Muscle layer of duodenum (tissue), 2 donors: ENCODE measurements at regions not wholly inside any gene's neighbourhood (a gene's known extent, or its start where the extent isn't known, plus 50 kb on each side); places are given as distances from the start of the nearest gene placed in this dataset.

Experiments used
- H3K27ac ChIP-seq: one replicate; pipeline ENCODE4 v1.7.0; 2013; ENCODE audit warnings: mild to moderate bottlenecking, low read length
- H3K27me3 ChIP-seq: one replicate; pipeline ENCODE4 v1.7.0; 2013; ENCODE audit warnings: low read depth, mild to moderate bottlenecking, control low read depth, low read length
- H3K36me3 ChIP-seq, 2 donors: one replicate each; pipeline ENCODE4 v1.7.0; 2013; ENCODE audit warnings: low read length in 2 of 2, control low read depth in 1 of 2, mild to moderate bottlenecking in 1 of 2; ENCODE audit not compliant: insufficient read depth in 2 of 2, control insufficient read depth in 1 of 2
- H3K4me1 ChIP-seq, 2 donors: one replicate each; pipeline ENCODE4 v1.7.0; 2013; ENCODE audit warnings: low read length in 2 of 2, mild to moderate bottlenecking in 2 of 2, control low read depth in 1 of 2, moderate library complexity in 1 of 2; ENCODE audit not compliant: insufficient read depth in 2 of 2, control insufficient read depth in 1 of 2
- H3K4me3 ChIP-seq, 2 donors: one replicate each; pipeline ENCODE4 v1.7.0; 2013; ENCODE audit warnings: low read length in 2 of 2, low read depth in 1 of 2, mild to moderate bottlenecking in 1 of 2
- H3K9me3 ChIP-seq, 2 donors: one replicate each; pipeline ENCODE4 v1.7.0; 2013; ENCODE audit warnings: low read length in 2 of 2, control low read depth in 1 of 2, mild to moderate bottlenecking in 1 of 2; ENCODE audit not compliant: control insufficient read depth in 1 of 2
- donor health status: healthy.

- Histone ChIP-seq H3K36me3 (no peaks in the 10 kb centered on the region), H3K27ac (no peak overlapping the region), H3K4me3 (no peak overlapping the region)
These were observed 209.3 kb upstream of the CST7 start for GRCh38 chr20:24739746-24740145.

GRCh38 chr20:24741493-24742072 lies 207.5 kb upstream of the CST7 start:
- H3K4me3 ChIP-seq, result no peak overlapping the region
- no peaks in the 10 kb centered on the region for H3K36me3 ChIP-seq
- H3K27ac ChIP-seq, result no peak overlapping the region
- H3K4me1 ChIP-seq, result peaks cover 0 to 13% of the 10 kb centered on the region in 2 donors
- no peaks in the 10 kb centered on the region for H3K27me3 ChIP-seq
- no peaks in the 10 kb centered on the region for H3K9me3 ChIP-seq

More at GRCh38 chr20:24739746-24740145, 209.3 kb upstream of the CST7 start:
- Histone ChIP-seq H3K9me3 (no peaks in the 10 kb centered on the region), H3K27me3 (no peaks in the 10 kb centered on the region), H3K4me1 (peaks cover 0 to 26% of the 10 kb centered on the region in 2 donors)

- Histone ChIP-seq H3K9me3 (no peaks in the 10 kb centered on the region), H3K4me3 (no peak overlapping the region), H3K4me1 (peaks cover 0 to 8% of the 10 kb centered on the region in 2 donors), H3K27ac (no peak overlapping the region), H3K36me3 (no peaks in the 10 kb centered on the region), H3K27me3 (no peaks in the 10 kb centered on the region)
These were observed 206.6 kb upstream of the CST7 start for GRCh38 chr20:24742436-24742835.

- Histone ChIP-seq H3K4me1 (peaks cover 0 to 8% of the 10 kb centered on the region in 2 donors), H3K27me3 (no peaks in the 10 kb centered on the region), H3K9me3 (no peaks in the 10 kb centered on the region), H3K27ac (no peak overlapping the region), H3K36me3 (no peaks in the 10 kb centered on the region), H3K4me3 (no peak overlapping the region)
These were observed 206.1 kb upstream of the CST7 start for GRCh38 chr20:24742989-24743388.

GRCh38 chr20:24743641-24744040 lies 205.4 kb upstream of the CST7 start:
- Histone ChIP-seq H3K4me3 (no peak overlapping the region), H3K27ac (no peak overlapping the region), H3K27me3 (no peaks in the 10 kb centered on the region), H3K36me3 (no peaks in the 10 kb centered on the region), H3K9me3 (no peaks in the 10 kb centered on the region), H3K4me1 (peaks cover 0 to 8% of the 10 kb centered on the region in 2 donors)

- Histone ChIP-seq H3K27me3 (no peaks in the 10 kb centered on the region), H3K9me3 (no peaks in the 10 kb centered on the region), H3K4me1 (peaks cover 0 to 3% of the 10 kb centered on the region in 2 donors), H3K36me3 (no peaks in the 10 kb centered on the region), H3K27ac (no peak overlapping the region), H3K4me3 (no peak overlapping the region)
These were observed 204.3 kb upstream of the CST7 start for GRCh38 chr20:24744747-24745146.

- Histone ChIP-seq H3K27ac (no peak overlapping the region), H3K4me1 (no peaks in the 10 kb centered on the region), H3K36me3 (no peaks in the 10 kb centered on the region), H3K4me3 (no peak overlapping the region), H3K27me3 (no peaks in the 10 kb centered on the region), H3K9me3 (no peaks in the 10 kb centered on the region)
These were observed 203.9 kb upstream of the CST7 start for GRCh38 chr20:24745206-24745605.

GRCh38 chr20:24745617-24746350 lies 203.3 kb upstream of the CST7 start:
- H3K36me3 ChIP-seq, result no peaks in the 10 kb centered on the region
- H3K9me3 ChIP-seq, result no peaks in the 10 kb centered on the region
- no peak overlapping the region for H3K4me3 ChIP-seq
- H3K27ac ChIP-seq, result no peak overlapping the region
- H3K4me1 ChIP-seq, result no peaks in the 10 kb centered on the region
- no peaks in the 10 kb centered on the region for H3K27me3 ChIP-seq

GRCh38 chr20:24746351-24746685 lies 202.8 kb upstream of the CST7 start:
- no peaks in the 10 kb centered on the region for H3K36me3 ChIP-seq
- H3K4me3 ChIP-seq, result no peak overlapping the region
- H3K27ac ChIP-seq, result no peak overlapping the region
- H3K9me3 ChIP-seq, result no peaks in the 10 kb centered on the region
- no peaks in the 10 kb centered on the region for H3K27me3 ChIP-seq
- no peaks in the 10 kb centered on the region for H3K4me1 ChIP-seq

GRCh38 chr20:24747010-24747712 lies 201.9 kb upstream of the CST7 start:
- Histone ChIP-seq H3K36me3 (no peaks in the 10 kb centered on the region), H3K4me1 (no peaks in the 10 kb centered on the region), H3K27ac (no peak overlapping the region), H3K4me3 (no peak overlapping the region), H3K27me3 (no peaks in the 10 kb centered on the region), H3K9me3 (no peaks in the 10 kb centered on the region)

GRCh38 chr20:24747881-24748595 lies 201.0 kb upstream of the CST7 start:
- no peaks in the 10 kb centered on the region for H3K4me1 ChIP-seq
- H3K9me3 ChIP-seq, result no peaks in the 10 kb centered on the region
- H3K36me3 ChIP-seq, result no peaks in the 10 kb centered on the region
- no peak overlapping the region for H3K27ac ChIP-seq
- no peaks in the 10 kb centered on the region for H3K27me3 ChIP-seq
- H3K4me3 ChIP-seq, result no peak overlapping the region
